GM23248 (cell line): ENCODE measurements at regions not wholly inside any gene's neighbourhood (a gene's known extent, or its start where the extent isn't known, plus 50 kb on each side); places are given as distances from the start of the nearest gene placed in this dataset.

Source experiments
- EZH2 ChIP-seq: fragments of 200-600 bp; sonication (generic); IDR thresholded peaks from 2 replicates; pipeline ENCODE4 v1.6.1; 2018; ENCODE audit warnings: antibody characterized with exemption, mild to moderate bottlenecking; ENCODE audit not compliant: insufficient read depth, poor library complexity, severe bottlenecking
- EZH2phosphoT487 ChIP-seq: fragments of 200-600 bp; sonication (generic); IDR thresholded peaks from 2 replicates; pipeline ENCODE4 v1.6.1; 2018; ENCODE audit warnings: antibody characterized with exemption, moderate library complexity, mild to moderate bottlenecking, low read depth; ENCODE audit not compliant: insufficient read depth

DNA sequence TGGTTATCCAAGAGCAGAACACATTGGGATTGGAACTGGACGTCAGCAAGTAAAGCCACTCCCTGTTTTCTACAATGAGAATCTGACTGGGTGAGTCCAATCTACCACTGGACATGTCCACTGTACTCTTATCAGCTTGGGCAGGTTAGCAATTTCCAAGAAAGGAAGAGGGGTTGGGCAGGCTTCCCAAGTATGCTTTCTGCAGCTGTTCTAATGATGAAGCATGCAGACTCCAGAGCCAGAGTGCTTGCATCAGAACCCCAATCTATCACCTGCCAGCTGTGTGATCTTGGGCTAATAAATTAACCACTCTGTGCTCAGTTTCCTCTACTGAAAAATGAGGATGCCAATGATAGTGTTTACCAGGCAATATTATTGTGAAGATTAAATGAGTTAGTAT is 92.0 kb downstream of the EMP1 start:
- TF ChIP-seq EZH2 = no peak
- TF ChIP-seq EZH2phosphoT487 = no peak
